ACC112 (cell line): ENCODE measurements at regions not wholly inside any gene's neighbourhood (a gene's known extent, or its start where the extent isn't known, plus 50 kb on each side); places are given as distances from the start of the nearest gene placed in this dataset.

Experiments used
- H2AFZ ChIP-seq: fragments of 200-600 bp; sonication (generic); one replicate; pipeline ENCODE4 v1.6.0; 2017; ENCODE audit warnings: antibody characterized with exemption, low read length; ENCODE audit not compliant: unreplicated experiment
- H3K27ac ChIP-seq: fragments of 200-600 bp; sonication (generic); 2 replicates; pipeline ENCODE4 v1.5.1; 2014; ENCODE audit warnings: low read depth, mild to moderate bottlenecking, antibody characterized with exemption, low read length, moderate library complexity
- H3K27me3 ChIP-seq: fragments of 200-600 bp; sonication (generic); 2 replicates; pipeline ENCODE4 v1.6.1; 2014; ENCODE audit warnings: mild to moderate bottlenecking, antibody characterized with exemption, low read length, moderate library complexity, mixed read lengths; ENCODE audit not compliant: insufficient read depth
- H3K36me3 ChIP-seq: fragments of 200-600 bp; sonication (generic); 2 replicates; pipeline ENCODE4 v1.6.1; 2016; ENCODE audit warnings: mild to moderate bottlenecking, antibody characterized with exemption, low read length, moderate library complexity, mixed read lengths; ENCODE audit not compliant: insufficient read depth
- H3K4me1 ChIP-seq: fragments of 200-600 bp; sonication (generic); one replicate; pipeline ENCODE4 v1.6.1; 2016; ENCODE audit warnings: low read length, mixed read lengths; ENCODE audit not compliant: insufficient read depth, unreplicated experiment, control insufficient read depth
- H3K4me3 ChIP-seq: fragments of 200-600 bp; sonication (generic); 2 replicates; pipeline ENCODE4 v1.5.1; 2014; ENCODE audit warnings: mild to moderate bottlenecking, low read depth, low read length
- H3K79me2 ChIP-seq: fragments of 200-600 bp; sonication (generic); one replicate; pipeline ENCODE4 v1.6.0; 2016; ENCODE audit warnings: low read length; ENCODE audit not compliant: control insufficient read depth, unreplicated experiment, insufficient read depth

- H3K36me3 ChIP-seq = no peaks in the 10 kb centered on the region
- H3K4me3 ChIP-seq = no peak overlapping the region
- H3K27ac ChIP-seq = no peak overlapping the region
- peaks cover 70% of the 10 kb centered on the region for H3K27me3 ChIP-seq
- H3K79me2 ChIP-seq = no peaks in the 10 kb centered on the region
- no peak overlapping the region for H2AFZ ChIP-seq
- H3K4me1 ChIP-seq = no peaks in the 10 kb centered on the region
Observed at GRCh38 chr12:4049298-4050080, 176.3 kb upstream of the PARP11 start.

GRCh38 chr12:4047421-4047820 is 174.2 kb upstream of the PARP11 start:
- Histone ChIP-seq H3K79me2 (no peaks in the 10 kb centered on the region), H3K27ac (no peak overlapping the region), H3K36me3 (no peaks in the 10 kb centered on the region), H3K27me3 (peaks cover 74% of the 10 kb centered on the region), H2AFZ (no peak overlapping the region), H3K4me1 (no peaks in the 10 kb centered on the region), H3K4me3 (no peak overlapping the region)

- Histone ChIP-seq H3K79me2 (no peaks in the 10 kb centered on the region), H3K4me1 (no peaks in the 10 kb centered on the region), H3K27ac (no peak overlapping the region), H3K36me3 (no peaks in the 10 kb centered on the region), H2AFZ (no peak overlapping the region), H3K4me3 (no peak overlapping the region), H3K27me3 (peaks cover 76% of the 10 kb centered on the region)
Observed at GRCh38 chr12:4046495-4046840, 173.3 kb upstream of the PARP11 start.

- Histone ChIP-seq H3K79me2 (no peaks in the 10 kb centered on the region), H2AFZ (no peak overlapping the region), H3K27me3 (peaks cover 76% of the 10 kb centered on the region), H3K4me1 (no peaks in the 10 kb centered on the region), H3K4me3 (no peak overlapping the region), H3K36me3 (no peaks in the 10 kb centered on the region), H3K27ac (no peak overlapping the region)
Observed at GRCh38 chr12:4045786-4046494, 172.7 kb upstream of the PARP11 start.

GRCh38 chr12:4044736-4045730 is 171.8 kb upstream of the PARP11 start:
- no peaks in the 10 kb centered on the region for H3K36me3 ChIP-seq
- H3K27ac ChIP-seq = no peak overlapping the region
- no peaks in the 10 kb centered on the region for H3K4me1 ChIP-seq
- no peak overlapping the region for H2AFZ ChIP-seq
- no peak overlapping the region for H3K4me3 ChIP-seq
- peaks cover 73% of the 10 kb centered on the region for H3K27me3 ChIP-seq
- H3K79me2 ChIP-seq = no peaks in the 10 kb centered on the region

GRCh38 chr12:4044101-4044500 is 170.9 kb upstream of the PARP11 start:
- Histone ChIP-seq H2AFZ (no peak overlapping the region), H3K4me3 (no peak overlapping the region), H3K79me2 (no peaks in the 10 kb centered on the region), H3K4me1 (no peaks in the 10 kb centered on the region), H3K36me3 (no peaks in the 10 kb centered on the region), H3K27me3 (peaks cover 66% of the 10 kb centered on the region), H3K27ac (no peak overlapping the region)

GRCh38 chr12:4041187-4041885 is 168.1 kb upstream of the PARP11 start:
- Histone ChIP-seq H3K36me3 (no peaks in the 10 kb centered on the region), H3K27me3 (peaks cover 46% of the 10 kb centered on the region), H3K27ac (no peak overlapping the region), H3K79me2 (no peaks in the 10 kb centered on the region), H3K4me3 (no peak overlapping the region), H3K4me1 (no peaks in the 10 kb centered on the region), H2AFZ (no peak overlapping the region)

GRCh38 chr12:4039931-4040330 is 166.7 kb upstream of the PARP11 start:
- no peaks in the 10 kb centered on the region for H3K4me1 ChIP-seq
- peaks cover 41% of the 10 kb centered on the region for H3K27me3 ChIP-seq
- H3K79me2 ChIP-seq = no peaks in the 10 kb centered on the region
- no peak overlapping the region for H2AFZ ChIP-seq
- H3K4me3 ChIP-seq = no peak overlapping the region
- no peak overlapping the region for H3K27ac ChIP-seq
- H3K36me3 ChIP-seq = no peaks in the 10 kb centered on the region

GRCh38 chr12:4037747-4038312 is 164.6 kb upstream of the PARP11 start:
- Histone ChIP-seq H3K27me3 (peaks cover 37% of the 10 kb centered on the region), H3K4me1 (no peaks in the 10 kb centered on the region), H3K36me3 (no peaks in the 10 kb centered on the region), H3K79me2 (no peaks in the 10 kb centered on the region), H2AFZ (no peak overlapping the region), H3K27ac (no peak overlapping the region), H3K4me3 (no peak overlapping the region)
